NK-92 treated with Interleukin-12 subunit alpha and Interleukin-12 subunit beta, amount 100 ng/mL, for 24 hours (cell line): ENCODE measurements at regions not wholly inside any gene's neighbourhood (a gene's known extent, or its start where the extent isn't known, plus 50 kb on each side); places are given as distances from the start of the nearest gene placed in this dataset.

Source experiments
- DNase-seq: peaks from one replicate; lab custom pipeline; 2025; lab: John Stamatoyannopoulos, UW

DNA sequence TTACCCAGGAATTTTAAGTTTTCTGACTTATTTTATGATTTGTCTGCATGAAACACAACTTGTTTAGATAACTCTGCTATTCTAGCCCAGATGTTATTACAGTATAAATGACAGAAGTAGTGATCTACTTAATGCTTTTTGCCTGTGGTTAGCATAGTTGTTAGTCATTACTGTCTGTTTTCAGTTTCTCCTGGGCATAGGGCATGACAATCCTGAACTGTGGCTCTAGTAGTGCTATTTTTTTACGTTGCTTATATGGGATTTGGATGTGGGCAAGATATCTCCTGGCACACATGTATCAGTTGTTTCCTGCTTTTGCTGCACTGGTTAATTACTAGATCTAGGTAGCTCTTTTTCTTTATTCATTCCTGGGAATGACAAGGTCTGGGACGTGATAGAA lies 1005.8 kb downstream of the PCDH18 start:
- DNase-seq = no peak

GRCh38 chr4:136524039-136524438 lies 1008.3 kb downstream of the PCDH18 start:
- DNase-seq = no peak

DNA sequence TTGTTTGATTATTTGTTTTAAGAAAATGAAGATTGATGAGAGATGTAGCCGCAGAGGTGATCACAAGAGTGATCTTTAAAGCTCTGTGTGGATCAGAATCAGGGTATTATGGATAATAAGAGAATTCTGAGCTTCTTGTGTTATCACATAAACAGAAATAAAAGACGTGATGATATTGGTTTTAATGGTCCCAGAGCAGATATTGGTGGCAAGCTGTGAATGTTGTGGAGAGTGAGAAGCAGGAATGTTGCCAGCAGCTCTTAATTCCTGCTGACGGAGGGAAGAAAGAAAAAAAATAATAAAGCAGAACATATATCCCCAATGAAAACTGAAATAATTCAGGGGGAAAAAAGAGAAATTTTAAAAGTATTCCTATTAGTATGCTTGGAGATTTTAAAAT lies 1015.9 kb downstream of the PCDH18 start:
- DNase-seq = no peak

DNA sequence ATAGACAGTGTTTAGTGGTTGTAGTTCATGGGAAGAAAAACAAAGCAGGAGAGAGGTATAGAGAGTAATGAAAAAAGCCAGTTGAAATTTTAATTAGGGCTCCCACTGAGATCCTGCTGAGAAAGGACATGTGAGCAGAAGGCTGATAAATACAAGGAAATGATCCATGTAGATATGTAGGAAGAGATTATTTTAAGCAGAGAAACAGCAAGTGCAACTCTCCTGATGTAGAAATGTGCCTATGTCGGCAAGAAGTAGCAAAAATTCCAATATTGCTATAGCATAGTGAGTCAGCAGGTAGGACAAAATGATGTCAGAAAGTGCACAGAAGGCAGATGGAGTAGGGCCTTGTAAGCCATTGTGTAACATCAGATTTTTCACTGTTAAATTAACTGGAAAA lies 1027.3 kb downstream of the PCDH18 start:
- no peak for DNase-seq

- DNase-seq = no peak
Measured at GRCh38 chr4:136495851-136496250, 1036.4 kb downstream of the PCDH18 start.

GRCh38 chr4:136495076-136495475 lies 1037.2 kb downstream of the PCDH18 start:
- DNase-seq = no peak

- DNase-seq = no peak
Measured at GRCh38 chr4:136489101-136489500, 1043.2 kb downstream of the PCDH18 start.

DNA sequence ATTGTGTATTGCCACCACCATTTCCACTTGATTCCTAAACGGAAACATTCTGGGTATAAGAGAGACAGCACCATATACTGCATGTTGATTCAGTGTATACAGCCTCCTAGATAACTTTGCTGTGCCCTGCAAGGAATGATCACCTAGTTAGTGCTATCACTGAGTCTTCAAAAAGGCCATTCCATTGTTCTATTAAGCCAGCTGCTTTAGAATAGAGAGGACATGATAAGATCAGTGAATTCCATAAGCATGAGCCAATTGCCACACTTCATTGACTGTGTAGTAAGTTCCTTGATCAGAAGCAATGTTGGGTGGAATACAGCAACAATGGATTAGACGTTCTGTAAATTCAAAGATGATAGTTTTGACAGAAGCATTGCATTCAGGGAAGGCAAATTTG lies 1047.3 kb downstream of the PCDH18 start:
- DNase-seq = no peak

- no peak for DNase-seq
Measured at GRCh38 chr4:136476753-136477152, 1055.5 kb downstream of the PCDH18 start.

GRCh38 chr4:136471051-136471450 lies 1061.2 kb downstream of the PCDH18 start:
- DNase-seq = no peak

GRCh38 chr4:136465691-136466090 lies 1066.6 kb downstream of the PCDH18 start:
- no peak for DNase-seq

DNA sequence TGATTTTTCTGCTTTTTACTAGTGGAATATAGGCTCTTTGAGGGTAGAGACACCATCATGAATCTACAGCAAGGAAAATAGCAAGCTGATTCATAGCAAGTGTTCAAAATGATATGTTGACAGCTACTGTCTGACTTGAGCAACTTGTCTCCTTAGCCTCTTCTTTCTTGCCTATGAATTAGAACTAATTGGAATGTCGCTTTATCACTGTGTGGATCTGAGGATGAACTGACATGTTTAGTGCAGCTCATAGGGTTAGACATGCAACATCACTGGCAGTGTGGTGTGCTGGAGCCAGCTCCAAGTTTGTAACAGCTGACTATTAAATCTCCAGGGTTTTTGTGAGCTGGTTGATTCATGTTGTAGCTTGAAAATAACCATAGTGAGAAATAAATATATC lies 1068.4 kb downstream of the PCDH18 start:
- DNase-seq = no peak

GRCh38 chr4:136461533-136461932 lies 1070.8 kb downstream of the PCDH18 start:
- DNase-seq = no peak

DNA sequence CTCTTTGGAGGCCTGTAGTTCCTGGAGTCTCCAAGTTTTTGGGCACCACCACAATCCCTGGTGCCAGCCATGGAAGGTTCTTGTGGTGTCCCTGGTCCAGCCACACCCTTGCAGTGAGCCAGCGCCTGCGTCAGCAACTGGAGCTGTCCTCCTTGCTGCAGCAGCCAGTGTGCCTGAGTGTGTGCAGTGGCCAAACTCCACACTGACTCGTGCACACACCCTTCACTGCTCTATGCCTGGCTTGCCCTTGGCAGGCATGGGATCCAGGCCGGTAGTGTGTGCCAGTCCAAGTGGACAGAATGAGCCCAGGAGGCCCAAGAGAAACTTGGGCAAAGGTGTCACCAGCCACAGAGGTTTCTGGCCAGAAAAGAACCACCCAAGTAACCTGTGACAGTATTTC lies 1074.0 kb downstream of the PCDH18 start:
- DNase-seq = no peak

- no peak for DNase-seq
Measured at GRCh38 chr4:136457577-136457976, 1074.7 kb downstream of the PCDH18 start.

DNA sequence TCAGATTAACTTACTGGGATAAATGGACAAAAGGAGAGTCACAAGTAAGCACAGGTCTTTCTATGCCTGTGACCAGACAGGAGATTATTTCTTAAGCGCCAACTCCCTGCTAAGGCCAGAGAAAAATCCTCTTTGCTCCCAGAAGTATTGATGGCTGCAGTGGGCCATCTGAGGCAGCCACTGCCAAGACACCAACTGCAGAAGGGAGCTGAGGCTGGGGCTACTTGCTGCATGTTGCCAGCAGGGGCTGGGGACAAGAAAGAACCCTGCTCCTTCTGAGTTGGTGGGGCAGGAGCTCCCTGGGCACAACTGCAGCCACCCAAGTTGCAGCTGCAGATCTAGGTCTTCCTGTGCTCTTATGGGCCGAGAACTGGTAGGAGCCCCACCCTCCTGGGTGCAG lies 1075.3 kb downstream of the PCDH18 start:
- DNase-seq = no peak

DNA sequence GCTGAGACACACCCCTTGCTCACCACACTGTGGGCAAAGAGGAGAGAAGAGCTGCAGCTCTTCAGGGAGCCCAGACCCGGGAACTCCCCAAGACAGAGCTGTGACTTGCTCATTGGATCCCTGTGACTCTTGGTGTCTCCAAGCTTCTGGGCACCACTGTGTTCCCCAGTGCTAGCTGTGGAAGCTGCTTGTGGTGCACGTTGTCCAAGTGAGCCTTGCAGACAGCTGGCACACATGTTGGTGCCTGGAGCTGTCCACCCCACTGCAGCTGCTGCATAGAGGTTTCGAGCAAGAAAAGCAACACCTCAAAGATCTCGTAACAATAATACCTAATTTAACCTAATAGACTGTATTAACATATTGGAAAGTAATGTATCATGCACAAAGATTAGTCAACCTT lies 1089.3 kb downstream of the PCDH18 start:
- no peak for DNase-seq

GRCh38 chr4:136442447-136442846 lies 1089.8 kb downstream of the PCDH18 start:
- no peak for DNase-seq

DNA sequence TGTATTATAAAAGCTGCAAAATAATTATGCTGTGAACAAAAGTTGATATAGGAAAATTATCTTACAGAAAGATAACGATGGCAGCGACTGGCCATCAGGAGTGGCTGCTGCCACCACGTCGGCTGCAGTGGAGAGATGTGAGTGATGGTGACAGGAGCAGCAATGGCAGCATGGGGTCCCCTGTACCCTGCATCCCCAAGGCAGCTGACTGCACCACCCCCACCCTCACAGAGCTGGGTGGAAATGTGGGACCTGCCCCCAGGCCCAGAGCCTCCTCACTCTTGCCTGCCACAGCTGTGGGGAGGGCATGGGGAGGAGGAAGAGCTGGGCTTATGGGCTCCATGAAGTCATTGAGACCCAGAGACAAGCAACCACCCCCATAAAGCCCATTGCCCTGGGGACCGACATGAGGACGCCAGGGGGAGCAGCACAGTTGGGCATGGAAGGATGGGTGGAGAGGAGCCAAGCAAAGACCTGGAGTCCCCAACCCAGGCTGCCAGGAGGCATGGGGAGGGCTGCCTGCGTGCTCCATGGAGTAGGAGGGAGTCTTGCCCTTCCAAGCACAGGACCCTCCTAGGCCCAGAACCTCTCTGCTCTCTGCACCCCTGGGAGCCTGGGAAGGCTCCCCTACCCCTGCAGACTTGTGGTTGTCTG lies 1090.5 kb downstream of the PCDH18 start:
- no peak for DNase-seq

- DNase-seq = no peak
Measured at GRCh38 chr4:136438645-136439044, 1093.6 kb downstream of the PCDH18 start.

DNA sequence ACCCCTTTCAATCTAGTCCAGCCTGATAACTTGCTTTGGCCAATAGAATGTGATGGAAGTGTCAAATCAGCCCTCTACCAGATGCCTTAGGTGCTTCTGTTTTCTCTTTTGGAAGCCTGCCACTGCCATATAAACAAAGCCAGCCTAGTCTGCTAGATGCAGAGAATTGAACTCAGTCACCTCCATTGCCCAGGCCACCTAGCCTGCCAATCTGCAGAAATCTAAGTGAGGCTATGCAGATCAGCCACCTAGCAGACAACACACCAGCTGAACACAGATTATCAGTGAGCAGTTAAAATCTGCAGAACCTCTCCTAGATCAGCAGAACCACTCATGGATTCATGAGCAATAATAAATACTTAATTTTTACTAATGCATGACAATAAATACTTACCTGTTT lies 1108.2 kb downstream of the PCDH18 start:
- no peak for DNase-seq

DNA sequence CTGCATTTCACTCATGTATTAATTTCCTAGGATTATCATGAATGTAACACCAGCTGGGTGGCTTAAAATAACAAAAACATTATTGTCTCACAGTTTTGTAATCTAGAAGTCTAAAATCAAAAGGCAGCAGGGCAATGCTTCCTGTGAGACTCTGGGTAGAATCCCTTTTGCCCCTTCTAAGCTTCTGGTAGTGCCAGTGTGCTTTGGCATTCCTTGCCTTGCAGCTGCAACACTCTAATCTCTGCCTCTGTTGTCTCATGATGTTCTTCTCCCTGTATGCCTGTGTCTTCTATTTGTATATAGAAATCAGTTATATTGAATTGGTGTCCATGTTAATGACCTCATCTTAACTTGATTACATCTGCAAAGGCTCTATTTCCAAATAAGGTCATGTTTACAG lies 1117.3 kb downstream of the PCDH18 start:
- DNase-seq = no peak

GRCh38 chr4:136412708-136413107 lies 1119.6 kb downstream of the PCDH18 start:
- DNase-seq = no peak

DNA sequence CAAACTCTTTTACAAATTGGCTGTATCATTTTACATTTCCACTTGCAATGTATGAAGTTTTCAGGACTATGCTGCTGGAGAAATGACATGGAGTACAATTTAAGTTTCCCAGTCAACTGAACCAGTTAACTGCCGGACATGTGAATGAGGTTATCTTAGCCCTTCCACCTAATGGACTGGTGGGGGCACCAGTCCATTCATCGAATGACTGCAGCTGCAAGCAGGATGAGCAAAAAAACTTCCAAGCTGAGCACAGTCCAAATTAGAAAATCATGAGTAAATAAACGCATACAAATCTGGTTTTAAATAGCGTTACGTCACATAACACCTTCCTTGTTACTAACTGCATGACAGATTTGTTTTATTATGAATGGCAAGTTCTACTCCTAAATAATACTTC lies 1131.5 kb downstream of the PCDH18 start:
- DNase-seq = no peak
